H1 (cell line): ENCODE measurements at regions not wholly inside any gene's neighbourhood (a gene's known extent, or its start where the extent isn't known, plus 50 kb on each side); places are given as distances from the start of the nearest gene placed in this dataset.

ENCODE experiments used
- CTCF ChIA-PET: fragments of 300-600 bp; sonication (Branson Sonifier 250); formaldehyde crosslinking; loops from one replicate; lab custom pipeline; 2021; ENCODE audit not compliant: partially characterized antibody; lab: Charles Lee
- POLR2A ChIA-PET: fragments of 300-600 bp; sonication (Branson Sonifier 250); formaldehyde crosslinking; loops from one replicate; lab custom pipeline; 2021; ENCODE audit warnings: inconsistent platforms; ENCODE audit not compliant: partially characterized antibody; lab: Charles Lee
- DNase-seq, 2 experiments: peaks; one replicate each; pipeline versions ENCODE4 v3.0.0 to v3.0.0-alpha.2; 2010 to 2022; ENCODE audit warnings: low spot score in 2 of 2, low read depth in 1 of 2, mixed read lengths in 1 of 2
- FAIRE-seq: peaks from 2 replicates; lab custom pipeline; 2011; peaks lifted over from hg19 to GRCh38; lab: Jason Lieb, UNC
- H2AFZ ChIP-seq: 2 replicates; pipeline ENCODE4 v1.8.1; 2012; ENCODE audit warnings: low read length, inconsistent platforms
- H2AK5ac ChIP-seq: 2 replicates; pipeline ENCODE4 v1.6.1; 2013; ENCODE audit warnings: low read depth, low read length
- H2BK120ac ChIP-seq: replicated peaks from 2 replicates; pipeline ENCODE3; 2013; ENCODE audit warnings: low read depth, low read length, inconsistent platforms
- H2BK12ac ChIP-seq: 2 replicates; pipeline ENCODE4 v1.6.1; 2013; ENCODE audit warnings: low read depth, low read length
- H2BK15ac ChIP-seq: 2 replicates; pipeline ENCODE4 v1.6.1; 2013; ENCODE audit warnings: low read length
- H2BK20ac ChIP-seq: 2 replicates; pipeline ENCODE4 v1.6.1; 2013; ENCODE audit warnings: low read length
- H2BK5ac ChIP-seq: 2 replicates; pipeline ENCODE4 v1.6.1; 2013; ENCODE audit warnings: low read depth, low read length
- H3K14ac ChIP-seq: 2 replicates; pipeline ENCODE4 v1.6.1; 2013; ENCODE audit warnings: inconsistent platforms; ENCODE audit not compliant: insufficient read length
- H3K18ac ChIP-seq: 2 replicates; pipeline ENCODE4 v1.6.1; 2013; ENCODE audit warnings: low read length; ENCODE audit errors: extremely low read depth
- H3K23ac ChIP-seq: 2 replicates; pipeline ENCODE4 v1.6.1; 2013; ENCODE audit warnings: inconsistent platforms; ENCODE audit not compliant: insufficient read length
- H3K23me2 ChIP-seq: 2 replicates; pipeline ENCODE4 v1.6.1; 2013; ENCODE audit warnings: low read depth, low read length
- H3K27ac ChIP-seq: 2 replicates; pipeline ENCODE4 v1.6.1; 2011; ENCODE audit warnings: low read depth, low read length, inconsistent platforms
- H3K27me3 ChIP-seq, 4 experiments: replicated peaks in 1 of 4; 1 replicate in 1 of 4; 2 replicates in 3 of 4; pipeline versions ENCODE4 v1.6.1 to v1.8.1; 2011 to 2013; ENCODE audit warnings: low read length in 3 of 4, mild to moderate bottlenecking in 3 of 4, inconsistent platforms in 2 of 4, mixed read lengths in 2 of 4, moderate library complexity in 1 of 4; ENCODE audit not compliant: control insufficient read depth in 3 of 4, insufficient read depth in 3 of 4; ENCODE audit errors: extremely low read depth in 1 of 4
- H3K36me3 ChIP-seq, 4 experiments: 2 replicates each; pipeline versions ENCODE4 v1.6.1 to v1.8.1; 2011 to 2013; ENCODE audit warnings: mild to moderate bottlenecking in 4 of 4, low read length in 3 of 4, moderate library complexity in 2 of 4, control low read depth in 1 of 4, inconsistent platforms in 1 of 4; ENCODE audit not compliant: insufficient read depth in 4 of 4, control insufficient read depth in 2 of 4
- H3K4ac ChIP-seq: replicated peaks from 2 replicates; pipeline ENCODE3; 2013; ENCODE audit warnings: low read length, low read depth, mixed read lengths, inconsistent platforms; ENCODE audit not compliant: insufficient read length
- H3K4me1 ChIP-seq, 4 experiments: replicated peaks in 1 of 4; 1 replicate in 1 of 4; 2 replicates in 3 of 4; pipeline versions ENCODE4 v1.6.1 to v1.8.1; 2011 to 2013; ENCODE audit warnings: low read length in 3 of 4, inconsistent platforms in 2 of 4, mixed read lengths in 1 of 4; ENCODE audit not compliant: insufficient read depth in 4 of 4, control insufficient read depth in 3 of 4
- H3K4me2 ChIP-seq, 2 experiments: 2 replicates each; pipeline versions ENCODE4 v1.6.1 to v1.8.1; 2011 to 2013; ENCODE audit warnings: low read depth in 2 of 2, low read length in 2 of 2, control low read depth in 1 of 2, inconsistent platforms in 1 of 2, mild to moderate bottlenecking in 1 of 2; ENCODE audit not compliant: insufficient read depth in 1 of 2
- H3K4me3 ChIP-seq, 4 experiments: fragments of 200-600, 300-600 bp in 1 of 4; sonication (generic), shearing (Covaris generic), sonication (Bioruptor Twin) in 1 of 4; 2 replicates each; pipeline versions ENCODE4 v1.5.1 to v1.8.1; 2011 to 2016; ENCODE audit warnings: low read length in 4 of 4, low read depth in 3 of 4, control low read depth in 2 of 4, inconsistent platforms in 2 of 4, mild to moderate bottlenecking in 2 of 4, mixed read lengths in 1 of 4, moderate library complexity in 1 of 4; ENCODE audit not compliant: insufficient read depth in 2 of 4; ENCODE audit errors: extremely low read depth in 1 of 4
- H3K56ac ChIP-seq: replicated peaks from 2 replicates; pipeline ENCODE3; 2013; ENCODE audit warnings: low read depth, mild to moderate bottlenecking, mixed read lengths, low read length, inconsistent platforms; ENCODE audit not compliant: insufficient read length
- H3K79me1 ChIP-seq: 2 replicates; pipeline ENCODE4 v1.6.1; 2013; ENCODE audit warnings: low read depth, low read length, control low read depth
- H3K79me2 ChIP-seq, 2 experiments: 2 replicates each; pipeline versions ENCODE4 v1.6.1 to v1.8.1; 2012 to 2013; ENCODE audit warnings: low read length in 2 of 2, mild to moderate bottlenecking in 2 of 2, inconsistent platforms in 1 of 2; ENCODE audit not compliant: insufficient read depth in 2 of 2, control insufficient read depth in 1 of 2
- H3K9ac ChIP-seq, 4 experiments: replicated peaks in 1 of 4; 1 replicate in 1 of 4; 2 replicates in 3 of 4; pipeline versions ENCODE4 v1.6.1 to v1.8.1; 2011 to 2013; ENCODE audit warnings: low read depth in 3 of 4, low read length in 3 of 4, control low read depth in 2 of 4, mild to moderate bottlenecking in 2 of 4, moderate library complexity in 2 of 4, inconsistent platforms in 1 of 4; ENCODE audit errors: extremely low read depth in 1 of 4
- H3K9me3 ChIP-seq, 2 experiments: 2 replicates each; pipeline versions ENCODE4 v1.6.1 to v1.8.1; 2012 to 2013; ENCODE audit warnings: mild to moderate bottlenecking in 2 of 2, moderate library complexity in 2 of 2, control low read depth in 1 of 2, inconsistent platforms in 1 of 2, low read depth in 1 of 2, low read length in 1 of 2, mixed read lengths in 1 of 2; ENCODE audit not compliant: insufficient read depth in 2 of 2
- H4K20me1 ChIP-seq, 2 experiments: replicated peaks in 1 of 2; 2 replicates each; pipeline versions ENCODE3 to v1.8.1; 2011 to 2013; ENCODE audit warnings: inconsistent platforms in 2 of 2, low read length in 2 of 2, mild to moderate bottlenecking in 1 of 2; ENCODE audit not compliant: insufficient read depth in 2 of 2, control insufficient read depth in 1 of 2
- H4K5ac ChIP-seq: 2 replicates; pipeline ENCODE4 v1.6.1; 2013; ENCODE audit warnings: low read length, low read depth, mixed read lengths, inconsistent platforms; ENCODE audit not compliant: insufficient read length
- H4K8ac ChIP-seq: 2 replicates; pipeline ENCODE4 v1.8.0; 2013; ENCODE audit warnings: mild to moderate bottlenecking, moderate library complexity, low read length, inconsistent platforms; ENCODE audit not compliant: insufficient read depth; ENCODE audit errors: extremely low read depth
- H4K91ac ChIP-seq: replicated peaks from 2 replicates; pipeline ENCODE3; 2013; ENCODE audit warnings: low read length, mixed read lengths, inconsistent platforms; ENCODE audit not compliant: insufficient read length
- SP2 ChIP-seq: IDR thresholded peaks from 2 replicates; pipeline ENCODE4 v1.6.1; 2012; ENCODE audit warnings: mild to moderate bottlenecking, low read length, inconsistent platforms
- WGBS, 2 experiments: shearing (Covaris generic) in 1 of 2; methylation state at CpG; one replicate each; pipeline versions ENCODE4 v1.1.6 to v1.1.7; 2013 to 2015; ENCODE audit warnings: low lambda C conversion rate in 2 of 2, mixed read lengths in 2 of 2, inconsistent platforms in 1 of 2, low coverage in 1 of 2, missing lambda C conversion rate in 1 of 2; ENCODE audit not compliant: insufficient replicate concordance in 2 of 2, insufficient coverage in 1 of 2, insufficient read length in 1 of 2; ENCODE audit errors: extremely low coverage in 1 of 2, missing lambda C conversion rate in 1 of 2; 5-methylcytosine and 5-hydroxymethylcytosine counted together

DNA sequence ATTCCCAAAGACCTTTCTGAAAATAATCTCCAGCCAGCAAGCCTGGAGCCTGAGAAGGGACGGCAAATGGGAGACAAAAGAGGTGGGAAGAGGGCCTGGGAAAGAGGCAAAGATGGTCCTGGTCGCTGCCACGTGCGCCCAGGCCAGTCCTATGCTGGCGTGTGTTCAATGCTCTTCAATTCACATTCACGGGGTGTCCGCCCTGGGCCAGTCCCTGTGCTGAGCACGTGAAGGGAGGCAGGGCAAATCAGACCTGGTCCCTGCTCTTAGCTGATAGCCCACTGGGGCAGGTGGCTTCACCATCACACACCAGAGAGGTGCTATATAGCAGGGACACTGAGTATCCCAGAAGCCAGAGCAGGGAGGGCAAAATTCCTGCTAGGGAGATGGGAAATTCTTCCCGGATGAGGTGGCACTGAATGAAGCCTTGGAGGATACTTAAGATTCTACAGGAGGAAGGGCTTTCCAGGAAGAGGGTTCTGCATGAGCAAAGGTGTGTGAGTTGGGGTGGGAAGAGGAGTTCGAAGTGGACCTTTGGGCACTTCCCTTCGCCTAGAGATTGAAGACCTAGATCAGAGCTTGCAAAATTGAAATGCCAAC, 148.2 kb downstream of the CHST1 start:
- H3K27me3 ChIP-seq = no peaks in the 10 kb centered on the region; a peak in 1 of 7 replicates
- DNase-seq = no peak

More for the DNA sequence above, 148.2 kb downstream of the CHST1 start:
- H3K56ac ChIP-seq = no peak overlapping the region
- H3K18ac ChIP-seq = no peak overlapping the region
- TF ChIP-seq SP2 = no peak
- no peak overlapping the region for H4K91ac ChIP-seq
- H3K79me1 ChIP-seq = no peaks in the 10 kb centered on the region
- no peak overlapping the region for H3K9ac ChIP-seq
- no peak overlapping the region for H4K5ac ChIP-seq
- no peak overlapping the region for H3K4me3 ChIP-seq
- H2BK5ac ChIP-seq = no peak overlapping the region
- H3K36me3 ChIP-seq = no peaks in the 10 kb centered on the region
- ChIA-PET POLR2A (interaction anchor here (1.4 kb wide), 1 partner anchor 30 kb away, joined by 3 read pairs; no protein-coding TSS in a partner anchor), CTCF (no interaction called here)
- no peak overlapping the region for H4K8ac ChIP-seq
- H3K27ac ChIP-seq = no peak overlapping the region
- no peak for FAIRE-seq
- WGBS, 2 experiments = 87% methylated on average over 11 of the region's 11 CpGs; no CpG with 5 or more reads in 1 of the 2 experiments
- H3K9me3 ChIP-seq = no peaks in the 10 kb centered on the region
- H3K79me2 ChIP-seq = no peaks in the 10 kb centered on the region
- H3K23ac ChIP-seq = no peak overlapping the region
- no peak overlapping the region for H3K4ac ChIP-seq
- H2AK5ac ChIP-seq = no peak overlapping the region
- no peaks in the 10 kb centered on the region for H3K4me1 ChIP-seq
- H4K20me1 ChIP-seq = no peaks in the 10 kb centered on the region
- no peaks in the 10 kb centered on the region; the same call in 1 of the 2 replicates for H3K23me2 ChIP-seq
- H2BK20ac ChIP-seq = no peak overlapping the region
- H2BK120ac ChIP-seq = no peak overlapping the region
- no peak overlapping the region for H3K4me2 ChIP-seq
- H3K14ac ChIP-seq = no peak overlapping the region
- no peak overlapping the region for H2BK12ac ChIP-seq
- 0 out of 2 replicates have a peak overlapping the region, but pooled peaks have one; percentile 15 for H2AFZ ChIP-seq
- no peak overlapping the region for H2BK15ac ChIP-seq
